PC-9 (cell line): ENCODE measurements at regions not wholly inside any gene's neighbourhood (a gene's known extent, or its start where the extent isn't known, plus 50 kb on each side); places are given as distances from the start of the nearest gene placed in this dataset.

Source experiments
- BruUV-seq: library from RNA; stranded (reverse); fragments of 400-500 nt; replicated peaks from 2 replicates; lab custom pipeline; 2021; lab: Mats Ljungman, UMichigan
- CTCF ChIA-PET: fragments of 300-600 bp; sonication (Branson Sonifier 250); formaldehyde crosslinking; loops from one replicate; lab custom pipeline; 2022; ENCODE audit warnings: antibody characterized with exemption; lab: Charles Lee
- POLR2A ChIA-PET: fragments of 300-600 bp; sonication (Branson Sonifier 250); formaldehyde crosslinking; loops from one replicate; lab custom pipeline; 2022; ENCODE audit warnings: antibody characterized with exemption; ENCODE audit not compliant: unreplicated experiment; lab: Charles Lee
- DNase-seq, 2 experiments: peaks; one replicate each; pipeline versions ENCODE4 v3.0.0 to v3.0.0-alpha.2; 2015 to 2022; ENCODE audit warnings: mixed read lengths in 1 of 2
- H2AFZ ChIP-seq: fragments of 200-600 bp; sonication (generic); 2 replicates; pipeline ENCODE4 v1.8.1; 2017; ENCODE audit warnings: antibody characterized with exemption
- H3F3A ChIP-seq: fragments of 200-600 bp; sonication (generic); 2 replicates; pipeline ENCODE4 v1.8.1; 2017; ENCODE audit warnings: antibody characterized with exemption, mild to moderate bottlenecking, low read depth; ENCODE audit not compliant: insufficient read depth
- H3K27ac ChIP-seq: fragments of 200-600 bp; sonication (generic); 2 replicates; pipeline ENCODE4 v1.6.1; 2016; ENCODE audit warnings: mixed run types
- H3K27me3 ChIP-seq: fragments of 200-600 bp; sonication (generic); 2 replicates; pipeline ENCODE4 v1.6.1; 2016; ENCODE audit warnings: low read depth, mixed run types; ENCODE audit not compliant: insufficient read depth
- H3K36me3 ChIP-seq: fragments of 200-600 bp; sonication (generic); 2 replicates; pipeline ENCODE4 v1.6.1; 2016; ENCODE audit warnings: low read depth, mixed run types
- H3K4me1 ChIP-seq: fragments of 200-600 bp; sonication (generic); replicated peaks from 2 replicates; pipeline ENCODE4 v1.6.1; 2016; ENCODE audit warnings: mixed run types; ENCODE audit not compliant: insufficient read depth
- H3K4me2 ChIP-seq: fragments of 200-600 bp; sonication (generic); 2 replicates; pipeline ENCODE4 v1.6.1; 2017; ENCODE audit warnings: mixed run types
- H3K4me3 ChIP-seq: fragments of 200-600 bp; sonication (generic); 2 replicates; pipeline ENCODE4 v1.6.1; 2016; ENCODE audit warnings: mixed run types
- H3K79me2 ChIP-seq: fragments of 200-600 bp; sonication (generic); 2 replicates; pipeline ENCODE4 v1.6.1; 2017; ENCODE audit warnings: low read depth, mixed run types
- H3K9me2 ChIP-seq: fragments of 200-600 bp; sonication (generic); 2 replicates; pipeline ENCODE4 v1.8.1; 2017; ENCODE audit warnings: mild to moderate bottlenecking; ENCODE audit not compliant: insufficient read depth
- H3K9me3 ChIP-seq: fragments of 200-600 bp; sonication (generic); 2 replicates; pipeline ENCODE4 v1.8.1; 2016; ENCODE audit warnings: low read depth; ENCODE audit not compliant: insufficient read depth
- H4K20me1 ChIP-seq: fragments of 200-600 bp; sonication (generic); 2 replicates; pipeline ENCODE4 v1.8.1; 2017; ENCODE audit not compliant: insufficient read depth
- EZH2 ChIP-seq: fragments of 200-600 bp; sonication (generic); IDR thresholded peaks from 2 replicates; pipeline ENCODE4 v1.8.0; 2017; ENCODE audit warnings: antibody characterized with exemption, low read depth
- intact Hi-C: fragments of 100-400 bp; cut with micrococcal nuclease; formaldehyde crosslinking; loops from one replicate; pipeline ENCODE4 v1.10.0; 2022; ENCODE audit not compliant: unreplicated experiment
- TF ChIP-seq, protein P1 (sequence below): fragments of 200-600 bp; sonication (generic); conservative IDR thresholded peaks from 2 replicates; pipeline ENCODE4 v1.6.1; 2017; ENCODE audit warnings: mixed run types, antibody characterized with exemption, mild to moderate bottlenecking, moderate library complexity

DNA sequence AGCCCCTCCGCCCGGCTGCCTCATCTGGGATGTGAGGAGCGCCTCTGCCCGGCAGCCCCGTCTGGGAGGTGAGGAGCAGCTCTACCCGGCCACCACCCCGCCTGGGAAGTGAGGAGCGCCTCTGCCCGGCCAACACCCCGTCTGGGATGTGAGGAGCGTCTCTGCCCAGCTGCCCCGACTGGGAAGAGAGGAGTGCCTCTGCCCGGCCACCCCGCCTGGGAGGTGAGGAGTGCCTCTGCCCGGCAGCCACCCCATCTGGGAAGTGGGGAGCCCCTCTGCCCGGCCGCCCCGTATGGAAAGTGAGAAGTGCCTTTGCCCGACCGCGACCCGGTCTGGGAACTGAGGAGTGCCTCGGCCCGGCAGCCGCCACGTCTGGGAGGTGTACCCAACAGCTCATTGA lies 74.3 kb upstream of the TNIP3 start:
- ChIA-PET CTCF (no interaction called here), POLR2A (no interaction called here)
- intact Hi-C loops, result no loop called here
- BruUV-seq, result no TSS peak
- Histone ChIP-seq H3K36me3 (no peaks in the 10 kb centered on the region), H3F3A (no peaks in the 10 kb centered on the region), H3K27me3 (no peaks in the 10 kb centered on the region), H3K9me2 (no peaks in the 10 kb centered on the region; the same call in 1 of the 2 replicates), H4K20me1 (no peaks in the 10 kb centered on the region), H2AFZ (no peak overlapping the region), H3K79me2 (no peaks in the 10 kb centered on the region), H3K9me3 (no peaks in the 10 kb centered on the region), H3K4me3 (no peak overlapping the region), H3K27ac (no peak overlapping the region), H3K4me1 (no peaks in the 10 kb centered on the region), H3K4me2 (no peak overlapping the region)
- TF ChIP-seq, protein P1, sequence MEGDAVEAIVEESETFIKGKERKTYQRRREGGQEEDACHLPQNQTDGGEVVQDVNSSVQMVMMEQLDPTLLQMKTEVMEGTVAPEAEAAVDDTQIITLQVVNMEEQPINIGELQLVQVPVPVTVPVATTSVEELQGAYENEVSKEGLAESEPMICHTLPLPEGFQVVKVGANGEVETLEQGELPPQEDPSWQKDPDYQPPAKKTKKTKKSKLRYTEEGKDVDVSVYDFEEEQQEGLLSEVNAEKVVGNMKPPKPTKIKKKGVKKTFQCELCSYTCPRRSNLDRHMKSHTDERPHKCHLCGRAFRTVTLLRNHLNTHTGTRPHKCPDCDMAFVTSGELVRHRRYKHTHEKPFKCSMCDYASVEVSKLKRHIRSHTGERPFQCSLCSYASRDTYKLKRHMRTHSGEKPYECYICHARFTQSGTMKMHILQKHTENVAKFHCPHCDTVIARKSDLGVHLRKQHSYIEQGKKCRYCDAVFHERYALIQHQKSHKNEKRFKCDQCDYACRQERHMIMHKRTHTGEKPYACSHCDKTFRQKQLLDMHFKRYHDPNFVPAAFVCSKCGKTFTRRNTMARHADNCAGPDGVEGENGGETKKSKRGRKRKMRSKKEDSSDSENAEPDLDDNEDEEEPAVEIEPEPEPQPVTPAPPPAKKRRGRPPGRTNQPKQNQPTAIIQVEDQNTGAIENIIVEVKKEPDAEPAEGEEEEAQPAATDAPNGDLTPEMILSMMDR, result no peak
- no peak for TF ChIP-seq EZH2
- DNase-seq, result no peak

DNA sequence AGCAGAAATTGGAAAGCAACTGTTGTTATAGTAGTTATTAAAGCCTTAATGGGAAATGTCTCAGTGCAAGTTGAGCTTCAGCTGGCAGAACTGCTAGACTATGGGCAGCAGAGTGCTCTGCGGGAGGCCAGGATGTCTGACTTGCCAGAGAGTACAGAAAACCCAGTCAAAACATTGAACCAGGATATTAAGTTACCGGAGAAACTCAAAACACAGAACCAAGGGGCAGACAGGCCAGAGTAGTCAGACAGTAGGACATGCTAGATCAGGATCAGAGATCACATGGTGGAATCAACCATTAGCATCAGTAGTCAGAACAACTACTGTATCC lies 72.9 kb upstream of the TNIP3 start:
- no peaks in the 10 kb centered on the region for H3K79me2 ChIP-seq
- BruUV-seq, result no TSS peak
- H3K4me2 ChIP-seq, result no peak overlapping the region
- POLR2A ChIA-PET, result no interaction called here
- intact Hi-C loops, result no loop called here
- H2AFZ ChIP-seq, result no peak overlapping the region
- no peak overlapping the region for H3K27ac ChIP-seq
- no peaks in the 10 kb centered on the region for H3K9me3 ChIP-seq
- no peaks in the 10 kb centered on the region for H3K9me2 ChIP-seq
- no peak for TF ChIP-seq EZH2
- TF ChIP-seq, protein P1, result no peak
- DNase-seq, result no peak
- H3K27me3 ChIP-seq, result no peaks in the 10 kb centered on the region
- H3F3A ChIP-seq, result no peaks in the 10 kb centered on the region
- no peak overlapping the region for H3K4me3 ChIP-seq
- no peaks in the 10 kb centered on the region for H3K4me1 ChIP-seq
- no peaks in the 10 kb centered on the region for H3K36me3 ChIP-seq
- CTCF ChIA-PET, result no interaction called here
- no peaks in the 10 kb centered on the region for H4K20me1 ChIP-seq

DNA sequence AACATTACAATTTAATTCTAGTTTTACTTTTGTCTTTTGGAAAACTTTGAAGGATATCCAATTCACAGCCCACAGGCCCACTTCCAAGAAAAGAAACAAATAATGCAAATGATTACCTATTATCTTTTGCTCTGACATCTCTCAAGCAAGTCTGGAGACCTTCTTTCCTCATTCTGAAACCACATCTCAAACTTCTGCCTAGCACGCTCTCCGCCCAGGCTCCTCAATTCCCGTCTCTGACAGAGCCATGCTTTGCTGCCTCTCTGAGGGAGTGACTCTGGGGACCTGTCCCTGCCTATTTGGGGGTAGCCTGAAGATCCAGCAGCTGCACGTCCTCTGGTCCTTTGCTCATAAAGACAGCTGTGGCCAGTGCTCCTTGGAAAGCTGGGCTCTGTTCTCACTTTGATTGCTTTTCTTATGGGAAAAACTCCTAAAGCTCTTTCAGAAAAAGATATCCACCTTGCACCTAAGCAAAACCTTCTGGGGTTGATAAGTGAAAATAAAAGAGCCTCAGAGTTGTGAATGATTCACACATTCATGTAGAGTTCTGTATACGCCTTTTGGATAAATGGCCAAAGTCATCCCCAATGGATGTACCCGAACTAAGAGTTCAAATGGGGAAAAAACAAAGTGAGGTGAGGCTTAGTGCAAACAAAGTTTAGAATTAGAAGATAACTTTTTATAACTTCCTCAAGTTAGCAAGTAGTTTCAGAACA lies 72.4 kb upstream of the TNIP3 start:
- Histone ChIP-seq H2AFZ (no peak overlapping the region), H3K27me3 (no peaks in the 10 kb centered on the region), H3K79me2 (no peaks in the 10 kb centered on the region), H4K20me1 (no peaks in the 10 kb centered on the region), H3K9me3 (no peaks in the 10 kb centered on the region), H3F3A (no peaks in the 10 kb centered on the region), H3K4me2 (no peak overlapping the region), H3K9me2 (no peaks in the 10 kb centered on the region), H3K36me3 (no peaks in the 10 kb centered on the region), H3K4me3 (no peak overlapping the region), H3K4me1 (no peaks in the 10 kb centered on the region), H3K27ac (no peak overlapping the region)
- POLR2A ChIA-PET, result no interaction called here
- intact Hi-C loops, result no loop called here
- no TSS peak for BruUV-seq
- DNase-seq, result no peak
- CTCF ChIA-PET, result no interaction called here
- TF ChIP-seq EZH2, result no peak
- TF ChIP-seq, protein P1, result no peak
